ENCODE measurements at regions not wholly inside any gene's neighbourhood (a gene's known extent, or its start where the extent isn't known, plus 50 kb on each side); places are given as distances from the start of the nearest gene placed in this dataset.
"Not testable (repeated sequence)": the region's sequence is repeated elsewhere in the genome, so short reads cannot be mapped to it uniquely, and the experiment has no call there.

DNA sequence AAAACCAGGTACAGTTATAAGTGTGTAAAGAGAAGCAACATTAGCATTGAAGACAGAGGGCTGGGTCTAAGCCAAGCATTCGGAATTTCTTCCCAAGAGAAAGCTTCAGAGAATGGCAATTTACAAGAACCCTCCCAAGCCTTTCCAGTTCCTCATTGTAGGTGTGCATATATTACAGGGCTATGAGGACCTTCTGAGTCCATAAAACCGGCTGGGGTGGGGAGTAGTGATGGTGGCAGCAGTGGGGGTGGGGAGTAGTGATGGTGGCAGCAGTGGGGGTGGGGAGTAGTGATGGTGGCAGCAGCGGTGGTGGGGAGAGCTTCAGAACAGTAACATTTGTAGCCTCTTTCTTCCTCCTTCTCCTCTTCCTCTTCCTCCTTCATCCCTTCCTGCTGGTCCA, 368.7 kb upstream of the UMPS start:
- no peak for DNase-seq (ENCODE audit: low read depth in 2 of 2)

- DNase-seq (ENCODE audit: low read depth in 2 of 2): no peak
These were observed 367.8 kb upstream of the UMPS start for GRCh38 chr3:124362455-124362854.

DNA sequence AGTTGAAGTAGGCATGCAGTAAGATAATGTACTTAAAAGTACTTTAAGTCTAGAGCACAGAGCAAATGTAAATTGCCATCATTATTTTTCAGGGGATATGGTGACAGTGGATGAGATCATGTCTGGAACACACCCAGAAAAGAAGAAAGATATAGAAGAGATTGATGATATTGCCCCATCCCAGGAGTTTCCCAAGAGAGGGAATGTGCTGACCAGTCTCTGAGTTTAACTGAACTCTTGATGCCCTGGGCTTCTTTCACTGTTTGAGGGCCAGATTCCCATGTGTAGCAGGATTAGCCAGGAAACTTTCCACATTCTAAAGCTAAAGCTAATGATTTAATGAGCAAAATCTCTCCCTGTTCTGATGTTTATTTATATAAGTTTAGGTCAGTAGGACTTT, 366.8 kb upstream of the UMPS start:
- no peak for DNase-seq (ENCODE audit: low read depth in 2 of 2)

DNA sequence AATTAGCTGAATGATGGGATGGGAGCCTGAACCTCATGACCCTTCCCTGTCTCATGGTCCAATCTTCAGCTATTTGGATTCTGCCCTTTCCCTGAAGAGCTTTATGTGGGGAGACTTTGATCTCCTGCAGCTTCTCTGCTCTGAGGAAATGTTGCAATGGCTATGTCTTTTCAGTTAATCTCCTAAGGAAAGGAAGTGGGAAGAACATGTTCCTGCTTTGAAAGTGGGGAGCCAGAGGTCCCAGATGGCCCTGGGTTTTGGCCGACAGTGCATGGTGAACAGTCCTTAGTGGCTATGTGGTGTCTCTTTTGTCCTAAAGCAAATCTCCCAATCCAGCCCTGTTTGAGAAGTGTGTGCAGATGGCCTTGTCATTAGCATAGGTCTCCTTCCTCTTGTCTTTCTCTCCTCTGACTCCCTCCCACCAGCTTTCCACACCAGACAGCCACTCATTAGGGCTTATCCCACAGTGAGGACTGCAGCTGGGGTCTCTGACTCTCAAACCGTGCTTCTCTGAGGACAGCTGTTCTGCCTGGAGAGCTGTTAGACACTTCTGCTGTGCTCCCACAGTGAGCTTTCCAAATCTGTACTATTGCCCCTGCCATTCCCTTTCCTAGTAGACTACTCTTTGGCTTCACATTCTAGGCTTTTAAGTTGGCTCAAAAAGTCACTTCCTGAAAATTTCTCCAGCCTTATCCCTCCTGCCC, 365.8 kb upstream of the UMPS start:
- DNase-seq (ENCODE audit: low read depth in 2 of 2): no peak

GRCh38 chr3:124366655-124367054, 363.6 kb upstream of the UMPS start:
- not testable (repeated sequence) for DNase-seq (ENCODE audit: low read depth in 2 of 2)

DNA sequence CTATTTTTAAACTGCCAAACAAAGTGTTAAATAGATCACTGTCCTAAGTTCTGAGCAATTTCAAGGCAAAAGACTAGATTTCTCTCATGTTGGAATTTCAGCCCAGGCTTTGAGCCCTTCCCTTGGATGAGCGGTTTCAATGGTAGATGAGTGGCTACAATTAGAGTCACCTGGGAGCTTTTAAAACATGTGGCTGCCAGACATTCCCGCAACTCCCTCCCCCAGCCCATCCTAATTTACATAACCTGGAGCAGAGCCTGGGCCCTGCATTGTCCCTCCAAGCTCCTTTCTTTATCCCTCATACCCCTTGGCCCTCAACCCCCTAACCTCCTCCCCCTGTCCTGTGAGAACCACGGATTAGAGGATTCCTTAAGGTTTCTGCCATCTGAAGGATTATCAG, 357.5 kb upstream of the UMPS start:
- DNase-seq (ENCODE audit: low read depth in 2 of 2): no peak

DNA sequence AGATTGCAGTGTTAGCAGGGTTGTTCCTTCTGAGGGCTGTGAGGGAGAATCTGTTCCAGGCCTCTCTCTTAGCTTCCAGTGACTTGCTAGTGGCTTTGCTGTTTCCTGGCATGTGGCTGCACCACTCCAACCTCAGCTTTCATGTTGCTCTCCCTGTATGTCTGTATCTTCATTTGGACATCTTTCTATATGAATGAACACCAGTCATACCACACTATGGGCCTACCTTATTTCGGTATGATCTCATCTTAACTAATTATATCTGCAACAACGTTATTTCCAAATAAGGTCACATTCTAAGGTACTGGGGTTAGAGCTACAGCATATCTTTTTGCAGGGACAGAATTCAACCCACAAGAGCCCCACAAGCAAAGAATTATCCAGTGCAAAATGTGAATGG, 356.7 kb upstream of the UMPS start:
- DNase-seq (ENCODE audit: low read depth in 2 of 2): no peak

GRCh38 chr3:124374583-124374982, 355.7 kb upstream of the UMPS start:
- no peak for DNase-seq (ENCODE audit: low read depth in 2 of 2)

GRCh38 chr3:124381575-124382333, 348.5 kb upstream of the UMPS start:
- no peak for DNase-seq (ENCODE audit: low read depth in 2 of 2)

DNA sequence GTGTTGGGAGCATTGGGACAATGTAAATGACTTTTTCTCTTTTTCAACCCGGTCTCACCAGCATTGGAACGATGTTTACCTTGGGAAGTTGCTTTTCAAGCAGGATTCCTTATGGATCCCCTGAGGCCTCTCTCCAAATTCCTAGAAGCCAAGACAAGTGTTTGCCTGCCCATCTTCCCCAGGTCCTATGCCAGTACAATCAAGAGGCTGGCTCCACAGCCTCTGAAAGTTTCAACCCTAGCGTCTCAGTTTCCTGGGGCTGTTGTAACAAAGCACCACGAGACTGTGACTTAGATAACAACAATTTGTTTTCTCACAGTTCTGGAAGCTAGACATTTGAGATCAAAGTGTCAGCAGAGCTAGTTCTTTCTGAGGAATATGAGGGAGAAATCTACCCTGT, 347.2 kb upstream of the UMPS start:
- no peak for DNase-seq (ENCODE audit: low read depth in 2 of 2)

DNA sequence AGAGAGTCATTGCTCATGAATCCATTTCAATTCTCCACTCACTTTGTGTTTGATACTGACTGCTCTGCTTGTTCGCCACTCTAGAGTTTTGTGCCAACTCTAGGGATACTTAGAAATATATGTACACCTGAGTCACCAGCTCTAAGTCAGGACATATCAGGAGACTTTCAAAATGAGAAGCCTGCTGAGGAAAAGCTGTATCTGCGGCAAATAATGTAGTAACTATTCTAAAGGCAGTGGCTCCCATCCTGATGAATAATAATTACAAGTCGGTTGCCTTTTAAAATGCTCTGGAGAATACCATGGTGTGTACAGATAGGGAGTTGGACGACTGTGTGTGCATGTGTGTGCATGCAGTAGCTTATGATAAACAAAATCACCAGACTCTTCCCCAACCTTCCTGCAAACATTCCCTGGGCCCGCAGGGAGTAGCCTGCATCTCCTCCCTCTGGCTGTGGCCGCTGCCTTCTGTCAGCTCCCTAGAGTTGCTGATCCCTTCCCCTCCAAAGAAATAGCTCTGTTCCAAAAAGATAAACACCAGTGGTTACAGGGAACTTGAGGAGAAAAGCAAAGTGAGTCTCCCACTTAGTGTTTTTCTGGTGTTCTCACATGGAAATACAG, 346.3 kb upstream of the UMPS start:
- no peak for DNase-seq (ENCODE audit: low read depth in 2 of 2)

DNA sequence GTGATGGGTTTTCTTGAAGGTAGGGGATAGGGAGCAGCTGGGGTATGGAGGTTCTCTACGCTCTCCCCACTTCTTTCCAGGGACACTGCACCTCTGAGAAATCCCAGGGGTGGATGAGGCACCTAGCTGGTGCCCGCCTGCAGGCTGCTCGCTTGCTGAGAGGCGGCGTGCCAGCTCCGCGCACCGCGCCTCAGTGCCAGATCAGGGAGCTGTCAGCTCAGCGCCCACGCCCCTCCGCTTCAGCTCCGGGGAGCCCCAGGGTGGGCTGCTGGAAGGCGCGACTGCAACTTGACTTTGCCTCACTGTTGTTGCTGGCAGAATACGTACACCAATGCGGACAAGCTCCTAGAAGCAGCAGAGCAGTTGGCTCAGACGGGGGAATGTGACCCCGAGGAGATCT, 345.7 kb upstream of the UMPS start:
- no peak for DNase-seq (ENCODE audit: low read depth in 2 of 2)

GRCh38 chr3:124385996-124386395, 344.3 kb upstream of the UMPS start:
- no peak for DNase-seq (ENCODE audit: low read depth in 2 of 2)

GRCh38 chr3:124386996-124387595, 343.2 kb upstream of the UMPS start:
- no peak for DNase-seq (ENCODE audit: low read depth in 2 of 2)

GRCh38 chr3:124391774-124392173, 338.5 kb upstream of the UMPS start:
- DNase-seq (ENCODE audit: low read depth in 2 of 2): no peak

DNA sequence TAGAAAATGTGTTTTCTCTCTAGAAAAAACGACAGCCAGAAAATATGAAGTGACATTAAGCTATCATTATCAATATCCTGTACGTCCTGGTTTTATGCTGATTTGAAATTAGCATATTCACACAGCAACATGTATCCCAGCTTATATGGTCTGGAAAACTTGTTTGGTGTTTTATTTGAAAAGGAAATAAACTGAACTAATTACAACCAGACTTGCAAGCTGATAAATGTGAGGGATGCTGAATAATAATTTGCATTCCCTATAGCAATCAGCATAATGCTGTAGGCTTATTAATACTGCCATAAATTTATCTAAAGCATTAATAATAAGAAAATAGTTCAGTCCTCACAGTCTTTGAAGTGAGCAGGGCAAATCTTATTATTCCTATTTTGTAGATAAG, 336.9 kb upstream of the UMPS start:
- DNase-seq (ENCODE audit: low read depth in 2 of 2): no peak

DNA sequence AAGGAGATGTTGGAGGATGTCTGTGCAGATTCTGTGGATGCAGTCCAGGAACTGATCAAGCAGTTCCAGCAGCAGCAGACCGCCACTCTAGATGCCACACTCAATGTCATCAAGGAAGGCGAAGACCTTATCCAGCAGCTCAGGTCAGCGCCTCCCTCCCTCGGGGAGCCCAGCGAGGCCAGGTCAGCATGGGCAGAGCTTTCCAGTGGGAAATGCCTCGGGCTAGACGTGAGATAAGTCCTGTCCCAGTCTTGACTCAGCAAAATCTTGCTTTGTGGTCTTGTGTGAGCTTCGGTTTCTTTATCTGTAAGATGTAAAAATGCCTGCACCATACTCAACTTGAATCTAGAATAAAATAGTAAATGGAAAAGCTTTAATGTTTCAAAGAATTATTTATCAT, 335.1 kb upstream of the UMPS start:
- no peak for DNase-seq (ENCODE audit: low read depth in 2 of 2)

GRCh38 chr3:124395584-124396338, 334.5 kb upstream of the UMPS start:
- DNase-seq (ENCODE audit: low read depth in 2 of 2): no peak

DNA sequence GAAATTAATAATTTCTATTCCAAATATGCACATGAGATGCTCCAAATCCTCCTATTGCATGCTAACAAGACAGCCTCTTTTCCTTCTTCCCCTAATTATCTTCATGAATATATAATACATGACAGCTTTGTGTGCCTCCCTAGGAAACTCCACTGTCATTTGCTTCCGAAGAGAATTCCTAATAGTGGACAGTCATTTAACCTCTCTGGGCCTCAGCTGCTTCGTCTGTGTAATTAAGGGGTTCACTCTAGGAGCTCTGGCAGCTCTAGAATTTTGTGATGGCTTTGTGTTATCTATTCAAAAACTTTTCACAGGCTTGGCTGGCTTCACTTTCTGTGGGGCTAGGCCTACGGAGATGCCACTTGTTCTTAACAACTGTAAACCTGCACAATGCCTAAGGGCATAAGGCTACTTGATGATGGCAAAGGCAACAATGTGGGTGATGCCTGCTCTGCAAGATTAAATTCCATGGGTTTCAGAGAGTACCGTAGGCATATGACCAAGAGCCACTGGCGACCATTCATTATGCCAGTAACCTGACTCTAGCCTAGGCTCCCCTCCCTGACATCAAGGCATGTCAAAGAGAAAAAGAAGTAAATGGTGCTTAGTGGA, 333.8 kb upstream of the UMPS start:
- DNase-seq (ENCODE audit: low read depth in 2 of 2): no peak

DNA sequence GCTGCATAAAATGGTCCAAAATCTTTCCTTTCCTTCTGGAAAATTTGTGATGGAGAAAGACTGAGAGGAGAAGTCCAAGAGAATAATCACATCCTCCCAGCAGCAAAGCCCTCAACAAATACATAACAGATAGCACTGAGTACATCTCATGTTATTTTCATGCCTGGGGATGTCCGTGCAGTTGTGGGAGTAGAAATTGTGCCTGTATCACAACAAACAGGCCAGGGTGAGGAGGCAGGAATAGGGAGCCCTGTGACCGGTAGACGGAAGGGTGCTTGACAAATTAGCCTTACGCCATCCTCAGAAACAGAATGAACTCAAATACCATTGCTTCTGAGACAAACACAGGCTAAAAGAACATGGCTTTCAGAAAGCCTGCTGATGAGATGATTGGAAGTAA, 333.2 kb upstream of the UMPS start:
- no peak for DNase-seq (ENCODE audit: low read depth in 2 of 2)

GRCh38 chr3:124398594-124398993, 331.7 kb upstream of the UMPS start:
- no peak for DNase-seq (ENCODE audit: low read depth in 2 of 2)

DNA sequence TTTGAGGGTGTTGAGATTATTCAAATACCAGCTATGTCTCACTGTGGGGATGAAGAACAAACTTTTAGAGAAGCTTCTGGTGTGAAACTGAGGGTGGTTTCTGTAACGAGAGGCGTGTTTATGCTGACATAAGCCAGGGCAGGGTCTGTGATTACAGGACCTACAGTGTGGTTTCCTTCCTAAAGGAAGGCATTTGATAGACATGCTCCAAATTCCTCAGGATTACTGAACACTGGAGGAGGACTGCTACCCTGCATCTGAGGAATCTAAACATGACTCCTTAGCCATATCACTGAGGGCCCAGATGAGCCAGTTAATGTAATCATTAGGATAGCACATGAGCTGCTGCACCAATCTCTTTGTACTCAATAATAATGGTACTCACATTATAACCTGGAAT, 328.4 kb upstream of the UMPS start:
- DNase-seq (ENCODE audit: low read depth in 2 of 2): no peak

Measured in stimulated activated CD8-positive, alpha-beta memory T cell treated with anti-CD3 and anti-CD28 coated beads, Interleukin-2, amount 100 ng/mL, for 48 hours (primary cell).